GM18873 (cell line): ENCODE measurements at regions not wholly inside any gene's neighbourhood (a gene's known extent, or its start where the extent isn't known, plus 50 kb on each side); places are given as distances from the start of the nearest gene placed in this dataset.
"Not testable (repeated sequence)": the region's sequence is repeated elsewhere in the genome, so short reads cannot be mapped to it uniquely, and the experiment has no call there.

Experiments used
- ATAC-seq: cut with Tn5 transposase; IDR thresholded peaks from one replicate; pipeline ENCODE4 v1.9.1; 2021; ENCODE audit warnings: mild to moderate bottlenecking, moderate library complexity, moderate number of reproducible peaks; ENCODE audit not compliant: unreplicated experiment, low FRiP score

DNA sequence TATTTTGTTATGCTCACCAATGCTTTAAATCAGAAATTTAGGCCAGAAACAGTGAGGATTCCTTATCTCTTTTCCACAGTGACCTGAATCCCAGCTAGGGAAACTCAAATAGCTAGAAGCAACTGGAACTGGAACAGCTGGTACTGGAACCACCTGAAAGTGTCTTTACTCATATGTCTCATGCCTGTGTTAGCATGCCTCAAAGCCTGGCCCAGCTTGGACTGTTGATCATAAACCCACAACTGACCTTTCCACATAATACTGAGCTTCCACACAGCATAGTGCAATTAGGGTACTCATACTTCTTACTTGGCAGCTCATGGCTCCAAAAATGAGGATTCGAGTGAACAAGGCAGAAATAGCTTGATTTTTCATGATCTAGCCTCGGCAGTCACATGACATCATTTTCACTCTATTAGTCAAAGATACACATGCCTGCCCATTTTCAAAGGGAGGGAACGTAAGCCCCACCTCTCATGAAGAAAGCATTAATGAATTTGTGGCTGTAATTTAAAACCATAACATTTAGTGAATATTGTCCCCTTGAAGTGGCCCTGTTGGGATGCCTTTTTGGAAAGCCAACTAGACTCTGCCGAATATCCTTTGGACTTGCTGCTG, 80.8 kb upstream of the ACSL1 start:
- ATAC-seq = no peak

- no peak for ATAC-seq
Measured at GRCh38 chr4:184907216-184907615, 81.4 kb upstream of the ACSL1 start.

DNA sequence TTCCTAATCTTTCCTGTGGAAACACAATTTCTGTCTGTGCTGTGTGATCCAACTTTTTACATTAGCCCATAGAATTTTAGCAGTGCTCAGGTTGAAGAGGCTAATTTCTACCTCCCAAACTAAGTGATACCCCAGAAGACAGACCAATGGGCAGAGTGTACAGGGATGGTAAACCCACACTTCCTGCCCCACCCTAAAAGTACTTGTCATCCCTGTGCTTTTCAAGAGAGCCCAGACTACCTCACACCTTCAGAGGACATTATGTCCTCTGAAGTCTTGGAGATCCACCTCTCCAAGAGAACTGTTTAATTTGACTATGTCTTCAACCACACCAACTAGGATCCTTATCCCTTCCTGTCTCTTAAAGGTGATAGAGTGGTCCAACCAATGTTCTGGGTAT, 82.0 kb upstream of the ACSL1 start:
- ATAC-seq = no peak

DNA sequence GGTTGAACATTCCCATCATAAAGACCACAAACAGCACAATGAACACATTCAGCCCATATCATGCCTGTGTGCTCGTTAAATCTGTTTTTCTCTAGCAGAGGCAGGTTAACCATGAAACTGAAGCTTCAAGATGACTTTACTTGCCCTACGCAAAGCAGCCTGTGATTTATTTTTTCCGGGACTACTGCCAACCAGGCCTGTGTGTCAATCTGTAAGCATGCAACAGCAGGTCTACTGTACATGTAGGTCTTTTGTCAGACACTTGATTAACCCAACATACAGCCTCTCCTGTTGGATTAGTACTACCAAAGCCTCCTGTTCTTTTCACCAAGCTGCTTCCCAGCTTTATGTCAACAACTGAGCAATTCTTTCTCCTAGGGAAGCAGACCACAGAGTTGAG, 85.5 kb upstream of the ACSL1 start:
- no peak for ATAC-seq

DNA sequence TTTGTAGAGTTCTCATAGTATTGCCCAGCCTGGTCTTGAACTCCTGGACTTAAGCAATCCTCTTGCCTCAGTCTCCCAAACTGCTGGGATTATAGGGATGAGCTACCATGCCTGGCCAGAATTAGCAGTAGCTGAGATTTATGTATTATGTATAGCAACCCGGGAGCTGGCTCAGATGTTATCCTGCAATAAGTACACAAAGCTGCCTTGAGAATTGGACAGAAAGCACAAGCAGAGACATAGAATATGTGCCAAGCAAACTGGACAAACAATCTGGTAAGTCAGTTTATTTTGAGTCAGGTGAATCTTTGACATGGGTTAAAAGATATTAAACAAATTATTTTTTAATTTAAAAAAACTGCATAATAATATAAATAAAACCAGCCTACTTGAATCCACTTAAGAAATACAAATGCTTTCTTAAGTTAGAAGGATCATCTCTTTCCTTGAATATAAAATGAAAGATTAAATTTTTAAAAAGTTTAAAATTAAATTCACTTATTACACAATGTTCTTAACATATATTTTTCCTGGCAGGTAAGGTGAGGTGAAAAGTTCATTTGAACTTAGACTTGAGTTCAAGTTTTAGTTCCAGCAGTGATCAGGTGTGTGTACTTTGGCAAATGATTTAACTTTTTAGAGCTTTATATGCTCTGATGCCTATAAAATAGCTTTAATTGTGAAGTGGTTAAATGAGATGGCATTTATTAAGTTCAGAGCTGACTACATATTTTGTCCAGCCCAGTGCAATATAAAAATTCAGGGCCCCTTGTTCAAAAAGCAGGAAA, 87.8 kb upstream of the ACSL1 start:
- no peak for ATAC-seq

- ATAC-seq = not testable (repeated sequence)
Measured at GRCh38 chr4:184918799-184919198, 93.0 kb upstream of the ACSL1 start.

DNA sequence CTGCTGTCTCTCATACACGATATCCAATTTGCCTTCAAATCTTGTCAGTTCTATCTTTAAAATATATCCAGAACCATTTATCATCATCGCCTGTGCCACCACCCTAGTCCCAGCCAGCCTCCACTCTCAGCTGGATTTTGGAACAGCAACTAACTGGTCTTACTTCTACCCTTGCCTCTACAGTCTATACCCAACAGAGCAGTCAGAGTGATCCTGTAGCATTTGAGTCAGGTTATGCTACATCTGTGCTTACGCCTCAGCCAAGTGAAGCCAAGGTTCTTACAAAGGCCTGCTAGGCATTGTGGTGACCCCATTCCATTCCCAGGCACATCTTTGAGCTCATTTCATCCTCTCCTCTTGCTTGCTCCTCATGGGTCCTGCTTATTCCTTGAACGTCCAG, 95.7 kb upstream of the ACSL1 start:
- no peak for ATAC-seq

GRCh38 chr4:184922301-184922700, 96.0 kb upstream of the HELT start:
- ATAC-seq = no peak

DNA sequence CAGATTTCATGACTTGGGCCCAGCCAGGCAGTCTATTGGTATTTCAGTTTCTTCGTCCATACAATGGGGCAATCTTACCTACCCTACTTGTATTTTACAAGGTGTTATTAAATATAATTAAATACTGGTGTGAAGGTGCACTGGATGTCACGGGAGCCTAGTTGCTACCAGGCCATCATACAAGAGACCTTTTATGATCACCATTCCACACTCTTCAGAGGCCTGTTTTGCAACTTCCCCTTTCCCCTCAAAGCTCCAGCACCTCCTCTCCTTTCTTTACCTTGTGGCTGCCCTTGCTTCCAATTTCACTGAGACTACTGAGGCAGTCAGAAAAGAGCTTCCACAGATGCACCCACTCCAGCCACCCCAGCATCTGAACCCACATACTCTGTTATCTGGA, 93.8 kb upstream of the HELT start:
- ATAC-seq = no peak

DNA sequence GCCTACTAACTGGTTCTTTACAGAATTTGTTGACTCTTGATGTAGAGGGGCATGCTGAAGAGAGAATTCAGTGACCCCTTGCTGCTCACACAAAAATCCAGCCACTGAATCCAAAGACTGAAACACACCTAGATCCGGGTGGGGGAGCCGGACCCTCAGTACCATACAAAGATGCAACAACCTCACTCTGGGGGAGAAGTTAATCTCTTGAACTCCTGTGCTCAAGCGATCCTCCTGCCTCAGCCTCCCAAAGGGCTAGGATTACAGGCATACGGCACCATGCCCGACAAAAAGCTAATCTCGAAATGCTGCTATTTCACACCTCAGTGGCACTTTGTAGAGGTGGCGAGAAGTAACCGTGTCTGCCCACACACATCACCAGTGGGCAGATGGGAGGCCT, 88.8 kb upstream of the HELT start:
- ATAC-seq = no peak

GRCh38 chr4:184930026-184930425, 88.3 kb upstream of the HELT start:
- ATAC-seq = no peak

- no peak for ATAC-seq
Measured at GRCh38 chr4:184932343-184932742, 85.9 kb upstream of the HELT start.

- no peak for ATAC-seq
Measured at GRCh38 chr4:184933311-184933710, 85.0 kb upstream of the HELT start.

GRCh38 chr4:184934184-184934583, 84.1 kb upstream of the HELT start:
- no peak for ATAC-seq

DNA sequence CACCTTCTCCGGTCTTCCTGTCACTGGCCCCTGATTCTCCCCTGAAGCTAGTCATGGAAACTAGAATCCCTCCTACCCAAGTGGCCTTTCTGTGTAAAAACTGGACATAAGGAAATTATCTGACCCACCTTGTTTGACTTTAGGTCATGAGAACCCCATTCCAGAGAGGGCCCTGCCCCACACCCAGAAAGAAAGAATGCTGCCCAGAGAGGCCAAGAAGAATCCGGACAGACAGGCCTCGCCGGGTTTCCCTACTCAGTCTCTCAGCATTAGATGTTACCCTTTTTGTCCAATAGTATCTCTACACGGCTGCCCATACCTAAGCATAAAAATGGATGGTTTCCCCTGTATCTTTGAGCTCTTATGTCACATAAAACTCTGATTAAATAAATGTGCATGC, 83.3 kb upstream of the HELT start:
- no peak for ATAC-seq

- ATAC-seq = no peak
Measured at GRCh38 chr4:184936071-184936470, 82.2 kb upstream of the HELT start.

DNA sequence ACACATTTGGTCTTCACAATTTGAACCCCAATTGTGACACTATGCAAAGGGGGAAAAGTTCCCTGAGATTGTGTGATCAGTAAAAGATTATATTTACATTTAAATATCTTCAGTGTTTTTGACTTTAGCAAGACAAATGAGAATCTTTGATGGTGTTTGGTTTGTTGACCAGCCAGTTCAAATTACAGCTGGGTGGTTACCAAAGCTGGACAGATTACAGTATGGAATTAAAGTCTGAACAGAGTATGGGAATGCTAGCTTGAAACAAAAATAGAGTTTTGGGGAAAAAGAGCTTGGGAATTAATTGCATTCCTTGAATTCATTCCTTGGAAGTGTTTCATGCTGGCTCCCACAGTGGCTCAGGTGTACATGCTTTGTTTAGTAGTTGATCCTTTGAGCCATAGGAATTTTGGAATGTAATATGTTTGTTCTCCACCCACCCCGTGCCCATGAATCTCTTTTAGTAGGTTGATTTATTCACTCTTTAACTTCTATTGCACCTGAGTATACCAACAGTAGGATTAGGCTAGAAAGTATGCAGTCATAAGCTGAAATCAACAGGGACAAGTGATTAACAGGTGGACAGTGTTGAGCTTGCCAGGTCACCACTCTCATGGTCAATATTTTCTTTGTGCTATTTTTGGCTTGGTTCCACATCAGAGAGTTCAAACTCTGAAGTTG, 81.1 kb upstream of the HELT start:
- ATAC-seq = no peak

DNA sequence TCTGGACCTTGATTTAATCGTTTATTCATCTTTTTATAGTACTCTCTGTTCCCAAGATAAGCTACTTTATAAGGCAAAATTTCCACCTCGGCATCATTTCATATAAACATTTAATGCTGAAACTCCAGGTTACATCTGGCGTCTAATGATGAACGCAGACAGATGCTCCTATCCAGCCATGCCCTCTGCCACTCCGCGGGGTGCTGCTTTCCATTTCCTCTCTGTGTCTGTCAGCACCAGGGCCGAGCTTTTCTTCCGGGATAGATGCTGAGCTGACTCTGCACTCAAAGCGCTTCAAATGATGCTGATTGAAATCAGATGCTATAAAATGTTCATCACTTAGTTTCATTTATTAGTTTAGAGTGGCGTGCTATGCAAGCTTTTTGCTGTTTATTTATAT, 80.5 kb upstream of the HELT start:
- ATAC-seq = no peak

DNA sequence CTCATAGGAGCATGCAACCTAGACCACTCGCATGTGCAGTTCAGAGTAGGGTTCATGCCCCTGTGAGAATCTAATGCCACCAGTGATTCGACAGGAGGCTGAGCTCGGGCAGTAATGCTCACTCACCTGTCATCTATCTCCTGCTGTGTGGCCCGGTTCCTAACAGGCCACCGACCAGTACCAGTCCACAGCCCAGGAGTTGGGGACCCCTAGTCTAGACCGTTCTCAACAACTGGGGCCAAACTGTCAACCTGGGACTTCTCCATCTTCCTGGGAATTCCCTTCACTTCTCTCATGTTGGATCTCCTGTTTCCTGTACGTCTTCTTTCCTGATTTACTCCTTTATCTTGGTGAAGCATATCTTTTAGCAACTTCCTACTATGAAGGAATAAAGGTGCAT, 79.4 kb upstream of the HELT start:
- no peak for ATAC-seq

GRCh38 chr4:184939978-184940377, 78.3 kb upstream of the HELT start:
- ATAC-seq = no peak

GRCh38 chr4:184940500-184940899, 77.8 kb upstream of the HELT start:
- no peak for ATAC-seq
